NCI-H345 treated with DMSO at 0.1 percent for 48 hours (cell line): ENCODE measurements at regions not wholly inside any gene's neighbourhood (a gene's known extent, or its start where the extent isn't known, plus 50 kb on each side); places are given as distances from the start of the nearest gene placed in this dataset.

Experiments used
- DNase-seq: peaks from one replicate; lab custom pipeline; 2025; ENCODE audit not compliant: unreplicated experiment; lab: John Stamatoyannopoulos, UW

- DNase-seq, result no peak
These were observed 155.8 kb upstream of the RHOBTB1 start for GRCh38 chr10:61099756-61100155.

GRCh38 chr10:61098966-61099365 lies 155.0 kb upstream of the RHOBTB1 start:
- no peak for DNase-seq

GRCh38 chr10:61097026-61097425 lies 153.0 kb upstream of the RHOBTB1 start:
- DNase-seq, result no peak

- DNase-seq, result no peak
These were observed 152.1 kb upstream of the RHOBTB1 start for GRCh38 chr10:61096056-61096455.

- DNase-seq, result no peak
These were observed 147.5 kb upstream of the RHOBTB1 start for GRCh38 chr10:61091531-61091930.

GRCh38 chr10:61089251-61089650 lies 145.3 kb upstream of the RHOBTB1 start:
- DNase-seq, result no peak

GRCh38 chr10:61084493-61084892 lies 140.5 kb upstream of the RHOBTB1 start:
- DNase-seq, result no peak

- no peak for DNase-seq
These were observed 137.3 kb upstream of the RHOBTB1 start for GRCh38 chr10:61081301-61081700.

GRCh38 chr10:61078542-61079275 lies 134.7 kb upstream of the RHOBTB1 start:
- DNase-seq, result no peak

- no peak for DNase-seq
These were observed 132.7 kb upstream of the RHOBTB1 start for GRCh38 chr10:61076572-61077114.

GRCh38 chr10:61073391-61073790 lies 129.4 kb upstream of the RHOBTB1 start:
- no peak for DNase-seq

GRCh38 chr10:61071580-61071979 lies 127.6 kb upstream of the RHOBTB1 start:
- peak; percentile 45 for DNase-seq

GRCh38 chr10:61068471-61068870 lies 124.5 kb upstream of the RHOBTB1 start:
- DNase-seq, result no peak

GRCh38 chr10:61067671-61068336 lies 123.8 kb upstream of the RHOBTB1 start:
- DNase-seq, result no peak

- no peak for DNase-seq
These were observed 122.8 kb upstream of the RHOBTB1 start for GRCh38 chr10:61066661-61067344.

GRCh38 chr10:61065051-61065450 lies 121.1 kb upstream of the RHOBTB1 start:
- DNase-seq, result no peak

- no peak for DNase-seq
These were observed 120.4 kb upstream of the RHOBTB1 start for GRCh38 chr10:61064356-61064755.

GRCh38 chr10:61063901-61064300 lies 119.9 kb upstream of the RHOBTB1 start:
- DNase-seq, result no peak

GRCh38 chr10:61063034-61063433 lies 119.0 kb upstream of the RHOBTB1 start:
- no peak for DNase-seq

GRCh38 chr10:61061923-61062504 lies 118.0 kb upstream of the RHOBTB1 start:
- no peak for DNase-seq

- no peak for DNase-seq
These were observed 115.7 kb upstream of the RHOBTB1 start for GRCh38 chr10:61059636-61060035.
